ENCODE measurements at regions not wholly inside any gene's neighbourhood (a gene's known extent, or its start where the extent isn't known, plus 50 kb on each side); places are given as distances from the start of the nearest gene placed in this dataset.

DNA sequence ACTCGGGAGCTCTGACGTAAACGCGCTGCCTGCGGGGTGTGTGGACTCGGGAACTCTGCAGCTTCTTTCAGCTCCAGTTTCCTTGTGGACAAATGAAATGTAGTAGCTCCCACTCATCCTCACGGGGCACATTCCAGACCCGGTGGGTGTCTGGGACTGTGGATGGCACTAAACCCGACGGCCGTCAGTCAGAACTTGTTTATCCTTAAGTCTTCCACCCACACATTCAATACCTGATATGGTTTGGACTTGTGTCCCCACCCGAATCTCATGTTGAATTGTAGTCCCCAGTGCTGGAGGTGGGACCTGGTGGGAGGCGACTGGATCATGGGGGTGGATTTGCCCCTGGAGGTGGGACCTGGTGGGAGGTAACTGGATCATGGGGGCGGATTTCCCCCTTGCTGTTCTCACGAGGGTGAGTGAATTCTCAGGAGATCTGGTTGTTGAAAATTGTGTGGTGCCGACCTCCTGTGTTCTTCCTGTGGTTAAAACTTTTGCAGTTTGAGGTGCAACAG lies 81.2 kb upstream of the SNTG2 start:
- Mint-ChIP-seq H3K27ac (no peak overlapping the region), H3K36me3 (ENCODE audit: low read depth) (no peaks in the 10 kb centered on the region), H3K4me1 (peaks cover 38% of the 10 kb centered on the region), H3K9me3 (no peaks in the 10 kb centered on the region), H3K4me3 (no peak overlapping the region), H3K27me3 (ENCODE audit: insufficient read depth, low read depth, poor library complexity) (peaks cover 9% of the 10 kb centered on the region)
- TF ChIP-seq STAT1 (IDR thresholded peaks at IDR 0.05; ENCODE audit: unreplicated experiment) (no peak), CREB1 (CRISPR knock-in tag; IDR thresholded peaks at IDR 0.05; ENCODE audit: low read depth) (no peak), ZNF331 (CRISPR knock-in tag; IDR thresholded peaks at IDR 0.05; ENCODE audit: low read depth) (no peak), NANOG (IDR thresholded peaks at IDR 0.05; ENCODE audit: borderline replicate concordance) (no peak), EZH2 (IDR thresholded peaks at IDR 0.05; ENCODE audit: low read depth, unreplicated experiment) (no peak), POLR2AphosphoS5 (IDR thresholded peaks at IDR 0.05; ENCODE audit: low read depth) (no peak), EZH2phosphoT487 (IDR thresholded peaks at IDR 0.05; ENCODE audit: unreplicated experiment) (no peak), ZNF114 (CRISPR knock-in tag; IDR thresholded peaks at IDR 0.05) (no peak), JUNB (IDR thresholded peaks at IDR 0.05; ENCODE audit: unreplicated experiment) (no peak), ETS1 (IDR thresholded peaks at IDR 0.05) (no peak), REST (IDR thresholded peaks at IDR 0.05; ENCODE audit: unreplicated experiment) (no peak)
- TF ChIP-seq, protein P1, sequence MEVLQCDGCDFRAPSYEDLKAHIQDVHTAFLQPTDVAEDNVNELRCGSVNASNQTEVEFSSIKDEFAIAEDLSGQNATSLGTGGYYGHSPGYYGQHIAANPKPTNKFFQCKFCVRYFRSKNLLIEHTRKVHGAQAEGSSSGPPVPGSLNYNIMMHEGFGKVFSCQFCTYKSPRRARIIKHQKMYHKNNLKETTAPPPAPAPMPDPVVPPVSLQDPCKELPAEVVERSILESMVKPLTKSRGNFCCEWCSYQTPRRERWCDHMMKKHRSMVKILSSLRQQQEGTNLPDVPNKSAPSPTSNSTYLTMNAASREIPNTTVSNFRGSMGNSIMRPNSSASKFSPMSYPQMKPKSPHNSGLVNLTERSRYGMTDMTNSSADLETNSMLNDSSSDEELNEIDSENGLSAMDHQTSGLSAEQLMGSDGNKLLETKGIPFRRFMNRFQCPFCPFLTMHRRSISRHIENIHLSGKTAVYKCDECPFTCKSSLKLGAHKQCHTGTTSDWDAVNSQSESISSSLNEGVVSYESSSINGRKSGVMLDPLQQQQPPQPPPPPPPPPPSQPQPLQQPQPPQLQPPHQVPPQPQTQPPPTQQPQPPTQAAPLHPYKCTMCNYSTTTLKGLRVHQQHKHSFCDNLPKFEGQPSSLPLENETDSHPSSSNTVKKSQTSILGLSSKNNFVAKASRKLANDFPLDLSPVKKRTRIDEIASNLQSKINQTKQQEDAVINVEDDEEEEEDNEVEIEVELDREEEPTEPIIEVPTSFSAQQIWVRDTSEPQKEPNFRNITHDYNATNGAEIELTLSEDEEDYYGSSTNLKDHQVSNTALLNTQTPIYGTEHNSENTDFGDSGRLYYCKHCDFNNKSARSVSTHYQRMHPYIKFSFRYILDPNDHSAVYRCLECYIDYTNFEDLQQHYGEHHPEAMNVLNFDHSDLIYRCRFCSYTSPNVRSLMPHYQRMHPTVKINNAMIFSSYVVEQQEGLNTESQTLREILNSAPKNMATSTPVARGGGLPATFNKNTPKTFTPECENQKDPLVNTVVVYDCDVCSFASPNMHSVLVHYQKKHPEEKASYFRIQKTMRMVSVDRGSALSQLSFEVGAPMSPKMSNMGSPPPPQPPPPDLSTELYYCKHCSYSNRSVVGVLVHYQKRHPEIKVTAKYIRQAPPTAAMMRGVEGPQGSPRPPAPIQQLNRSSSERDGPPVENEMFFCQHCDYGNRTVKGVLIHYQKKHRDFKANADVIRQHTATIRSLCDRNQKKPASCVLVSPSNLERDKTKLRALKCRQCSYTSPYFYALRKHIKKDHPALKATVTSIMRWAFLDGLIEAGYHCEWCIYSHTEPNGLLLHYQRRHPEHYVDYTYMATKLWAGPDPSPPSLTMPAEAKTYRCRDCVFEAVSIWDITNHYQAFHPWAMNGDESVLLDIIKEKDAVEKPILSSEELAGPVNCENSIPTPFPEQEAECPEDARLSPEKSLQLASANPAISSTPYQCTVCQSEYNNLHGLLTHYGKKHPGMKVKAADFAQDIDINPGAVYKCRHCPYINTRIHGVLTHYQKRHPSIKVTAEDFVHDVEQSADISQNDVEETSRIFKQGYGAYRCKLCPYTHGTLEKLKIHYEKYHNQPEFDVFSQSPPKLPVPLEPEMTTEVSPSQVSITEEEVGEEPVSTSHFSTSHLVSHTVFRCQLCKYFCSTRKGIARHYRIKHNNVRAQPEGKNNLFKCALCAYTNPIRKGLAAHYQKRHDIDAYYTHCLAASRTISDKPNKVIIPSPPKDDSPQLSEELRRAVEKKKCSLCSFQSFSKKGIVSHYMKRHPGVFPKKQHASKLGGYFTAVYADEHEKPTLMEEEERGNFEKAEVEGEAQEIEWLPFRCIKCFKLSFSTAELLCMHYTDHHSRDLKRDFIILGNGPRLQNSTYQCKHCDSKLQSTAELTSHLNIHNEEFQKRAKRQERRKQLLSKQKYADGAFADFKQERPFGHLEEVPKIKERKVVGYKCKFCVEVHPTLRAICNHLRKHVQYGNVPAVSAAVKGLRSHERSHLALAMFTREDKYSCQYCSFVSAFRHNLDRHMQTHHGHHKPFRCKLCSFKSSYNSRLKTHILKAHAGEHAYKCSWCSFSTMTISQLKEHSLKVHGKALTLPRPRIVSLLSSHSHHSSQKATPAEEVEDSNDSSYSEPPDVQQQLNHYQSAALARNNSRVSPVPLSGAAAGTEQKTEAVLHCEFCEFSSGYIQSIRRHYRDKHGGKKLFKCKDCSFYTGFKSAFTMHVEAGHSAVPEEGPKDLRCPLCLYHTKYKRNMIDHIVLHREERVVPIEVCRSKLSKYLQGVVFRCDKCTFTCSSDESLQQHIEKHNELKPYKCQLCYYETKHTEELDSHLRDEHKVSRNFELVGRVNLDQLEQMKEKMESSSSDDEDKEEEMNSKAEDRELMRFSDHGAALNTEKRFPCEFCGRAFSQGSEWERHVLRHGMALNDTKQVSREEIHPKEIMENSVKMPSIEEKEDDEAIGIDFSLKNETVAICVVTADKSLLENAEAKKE (CRISPR knock-in tag; IDR thresholded peaks at IDR 0.05) = no peak
- TF ChIP-seq, protein P2, sequence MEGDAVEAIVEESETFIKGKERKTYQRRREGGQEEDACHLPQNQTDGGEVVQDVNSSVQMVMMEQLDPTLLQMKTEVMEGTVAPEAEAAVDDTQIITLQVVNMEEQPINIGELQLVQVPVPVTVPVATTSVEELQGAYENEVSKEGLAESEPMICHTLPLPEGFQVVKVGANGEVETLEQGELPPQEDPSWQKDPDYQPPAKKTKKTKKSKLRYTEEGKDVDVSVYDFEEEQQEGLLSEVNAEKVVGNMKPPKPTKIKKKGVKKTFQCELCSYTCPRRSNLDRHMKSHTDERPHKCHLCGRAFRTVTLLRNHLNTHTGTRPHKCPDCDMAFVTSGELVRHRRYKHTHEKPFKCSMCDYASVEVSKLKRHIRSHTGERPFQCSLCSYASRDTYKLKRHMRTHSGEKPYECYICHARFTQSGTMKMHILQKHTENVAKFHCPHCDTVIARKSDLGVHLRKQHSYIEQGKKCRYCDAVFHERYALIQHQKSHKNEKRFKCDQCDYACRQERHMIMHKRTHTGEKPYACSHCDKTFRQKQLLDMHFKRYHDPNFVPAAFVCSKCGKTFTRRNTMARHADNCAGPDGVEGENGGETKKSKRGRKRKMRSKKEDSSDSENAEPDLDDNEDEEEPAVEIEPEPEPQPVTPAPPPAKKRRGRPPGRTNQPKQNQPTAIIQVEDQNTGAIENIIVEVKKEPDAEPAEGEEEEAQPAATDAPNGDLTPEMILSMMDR (conservative IDR thresholded peaks at IDR 0.05; ENCODE audit: low read depth in 2 of 2) = no peak
- no peak overlapping the region for H3K27ac ChIP-seq (ENCODE audit: low read depth)
- no peaks in the 10 kb centered on the region for H3K36me3 ChIP-seq (ENCODE audit: insufficient read depth)
- no peaks in the 10 kb centered on the region for H4K20me1 ChIP-seq (replicated peaks; ENCODE audit: insufficient read depth)
- peaks cover 2% of the 10 kb centered on the region; the same call in 1 of the 2 replicates for H3K27me3 ChIP-seq (ENCODE audit: insufficient read depth)
- DNase-seq (ENCODE audit: low spot score) (no peak), ATAC-seq (no peak)
- no peaks in the 10 kb centered on the region for H3K79me2 ChIP-seq (replicated peaks; ENCODE audit: insufficient read depth)
- H3K4me2 ChIP-seq = no peak overlapping the region
- no peak overlapping the region for H3K4me3 ChIP-seq
- H2AFZ ChIP-seq = no peak overlapping the region
- H3K9me2 ChIP-seq (ENCODE audit: insufficient read depth) = no peaks in the 10 kb centered on the region
- 0 out of 2 replicates have a peak, but pooled peaks cover 3% of the 10 kb centered on the region for H3F3A ChIP-seq (replicated peaks; ENCODE audit: low read depth)
- H3K4me1 ChIP-seq (ENCODE audit: insufficient read depth) = peaks cover 19% of the 10 kb centered on the region

Measured in GM23338 (cell line).